H1 (cell line): ENCODE measurements at regions not wholly inside any gene's neighbourhood (a gene's known extent, or its start where the extent isn't known, plus 50 kb on each side); places are given as distances from the start of the nearest gene placed in this dataset.

Source experiments
- CTCF ChIA-PET: fragments of 300-600 bp; sonication (Branson Sonifier 250); formaldehyde crosslinking; loops from one replicate; lab custom pipeline; 2021; ENCODE audit not compliant: partially characterized antibody; lab: Charles Lee
- POLR2A ChIA-PET: fragments of 300-600 bp; sonication (Branson Sonifier 250); formaldehyde crosslinking; loops from one replicate; lab custom pipeline; 2021; ENCODE audit warnings: inconsistent platforms; ENCODE audit not compliant: partially characterized antibody; lab: Charles Lee
- DNase-seq, 2 experiments: peaks; one replicate each; pipeline versions ENCODE4 v3.0.0 to v3.0.0-alpha.2; 2010 to 2022; ENCODE audit warnings: low spot score in 2 of 2, low read depth in 1 of 2, mixed read lengths in 1 of 2
- FAIRE-seq: peaks from 2 replicates; lab custom pipeline; 2011; peaks lifted over from hg19 to GRCh38; lab: Jason Lieb, UNC
- H2AFZ ChIP-seq: 2 replicates; pipeline ENCODE4 v1.8.1; 2012; ENCODE audit warnings: low read length, inconsistent platforms
- H2AK5ac ChIP-seq: 2 replicates; pipeline ENCODE4 v1.6.1; 2013; ENCODE audit warnings: low read depth, low read length
- H2BK120ac ChIP-seq: replicated peaks from 2 replicates; pipeline ENCODE3; 2013; ENCODE audit warnings: low read depth, low read length, inconsistent platforms
- H2BK12ac ChIP-seq: 2 replicates; pipeline ENCODE4 v1.6.1; 2013; ENCODE audit warnings: low read depth, low read length
- H2BK15ac ChIP-seq: 2 replicates; pipeline ENCODE4 v1.6.1; 2013; ENCODE audit warnings: low read length
- H2BK20ac ChIP-seq: 2 replicates; pipeline ENCODE4 v1.6.1; 2013; ENCODE audit warnings: low read length
- H2BK5ac ChIP-seq: 2 replicates; pipeline ENCODE4 v1.6.1; 2013; ENCODE audit warnings: low read depth, low read length
- H3K14ac ChIP-seq: 2 replicates; pipeline ENCODE4 v1.6.1; 2013; ENCODE audit warnings: inconsistent platforms; ENCODE audit not compliant: insufficient read length
- H3K18ac ChIP-seq: 2 replicates; pipeline ENCODE4 v1.6.1; 2013; ENCODE audit warnings: low read length; ENCODE audit errors: extremely low read depth
- H3K23ac ChIP-seq: 2 replicates; pipeline ENCODE4 v1.6.1; 2013; ENCODE audit warnings: inconsistent platforms; ENCODE audit not compliant: insufficient read length
- H3K23me2 ChIP-seq: 2 replicates; pipeline ENCODE4 v1.6.1; 2013; ENCODE audit warnings: low read depth, low read length
- H3K27ac ChIP-seq: 2 replicates; pipeline ENCODE4 v1.6.1; 2011; ENCODE audit warnings: low read depth, low read length, inconsistent platforms
- H3K27me3 ChIP-seq, 4 experiments: replicated peaks in 1 of 4; 1 replicate in 1 of 4; 2 replicates in 3 of 4; pipeline versions ENCODE4 v1.6.1 to v1.8.1; 2011 to 2013; ENCODE audit warnings: low read length in 3 of 4, mild to moderate bottlenecking in 3 of 4, inconsistent platforms in 2 of 4, mixed read lengths in 2 of 4, moderate library complexity in 1 of 4; ENCODE audit not compliant: control insufficient read depth in 3 of 4, insufficient read depth in 3 of 4; ENCODE audit errors: extremely low read depth in 1 of 4
- H3K36me3 ChIP-seq, 4 experiments: 2 replicates each; pipeline versions ENCODE4 v1.6.1 to v1.8.1; 2011 to 2013; ENCODE audit warnings: mild to moderate bottlenecking in 4 of 4, low read length in 3 of 4, moderate library complexity in 2 of 4, control low read depth in 1 of 4, inconsistent platforms in 1 of 4; ENCODE audit not compliant: insufficient read depth in 4 of 4, control insufficient read depth in 2 of 4
- H3K4ac ChIP-seq: replicated peaks from 2 replicates; pipeline ENCODE3; 2013; ENCODE audit warnings: low read length, low read depth, mixed read lengths, inconsistent platforms; ENCODE audit not compliant: insufficient read length
- H3K4me1 ChIP-seq, 4 experiments: replicated peaks in 1 of 4; 1 replicate in 1 of 4; 2 replicates in 3 of 4; pipeline versions ENCODE4 v1.6.1 to v1.8.1; 2011 to 2013; ENCODE audit warnings: low read length in 3 of 4, inconsistent platforms in 2 of 4, mixed read lengths in 1 of 4; ENCODE audit not compliant: insufficient read depth in 4 of 4, control insufficient read depth in 3 of 4
- H3K4me2 ChIP-seq, 2 experiments: 2 replicates each; pipeline versions ENCODE4 v1.6.1 to v1.8.1; 2011 to 2013; ENCODE audit warnings: low read depth in 2 of 2, low read length in 2 of 2, control low read depth in 1 of 2, inconsistent platforms in 1 of 2, mild to moderate bottlenecking in 1 of 2; ENCODE audit not compliant: insufficient read depth in 1 of 2
- H3K4me3 ChIP-seq, 4 experiments: fragments of 200-600, 300-600 bp in 1 of 4; sonication (generic), shearing (Covaris generic), sonication (Bioruptor Twin) in 1 of 4; 2 replicates each; pipeline versions ENCODE4 v1.5.1 to v1.8.1; 2011 to 2016; ENCODE audit warnings: low read length in 4 of 4, low read depth in 3 of 4, control low read depth in 2 of 4, inconsistent platforms in 2 of 4, mild to moderate bottlenecking in 2 of 4, mixed read lengths in 1 of 4, moderate library complexity in 1 of 4; ENCODE audit not compliant: insufficient read depth in 2 of 4; ENCODE audit errors: extremely low read depth in 1 of 4
- H3K56ac ChIP-seq: replicated peaks from 2 replicates; pipeline ENCODE3; 2013; ENCODE audit warnings: low read depth, mild to moderate bottlenecking, mixed read lengths, low read length, inconsistent platforms; ENCODE audit not compliant: insufficient read length
- H3K79me1 ChIP-seq: 2 replicates; pipeline ENCODE4 v1.6.1; 2013; ENCODE audit warnings: low read depth, low read length, control low read depth
- H3K79me2 ChIP-seq, 2 experiments: 2 replicates each; pipeline versions ENCODE4 v1.6.1 to v1.8.1; 2012 to 2013; ENCODE audit warnings: low read length in 2 of 2, mild to moderate bottlenecking in 2 of 2, inconsistent platforms in 1 of 2; ENCODE audit not compliant: insufficient read depth in 2 of 2, control insufficient read depth in 1 of 2
- H3K9ac ChIP-seq, 4 experiments: replicated peaks in 1 of 4; 1 replicate in 1 of 4; 2 replicates in 3 of 4; pipeline versions ENCODE4 v1.6.1 to v1.8.1; 2011 to 2013; ENCODE audit warnings: low read depth in 3 of 4, low read length in 3 of 4, control low read depth in 2 of 4, mild to moderate bottlenecking in 2 of 4, moderate library complexity in 2 of 4, inconsistent platforms in 1 of 4; ENCODE audit errors: extremely low read depth in 1 of 4
- H3K9me3 ChIP-seq, 2 experiments: 2 replicates each; pipeline versions ENCODE4 v1.6.1 to v1.8.1; 2012 to 2013; ENCODE audit warnings: mild to moderate bottlenecking in 2 of 2, moderate library complexity in 2 of 2, control low read depth in 1 of 2, inconsistent platforms in 1 of 2, low read depth in 1 of 2, low read length in 1 of 2, mixed read lengths in 1 of 2; ENCODE audit not compliant: insufficient read depth in 2 of 2
- H4K20me1 ChIP-seq, 2 experiments: replicated peaks in 1 of 2; 2 replicates each; pipeline versions ENCODE3 to v1.8.1; 2011 to 2013; ENCODE audit warnings: inconsistent platforms in 2 of 2, low read length in 2 of 2, mild to moderate bottlenecking in 1 of 2; ENCODE audit not compliant: insufficient read depth in 2 of 2, control insufficient read depth in 1 of 2
- H4K5ac ChIP-seq: 2 replicates; pipeline ENCODE4 v1.6.1; 2013; ENCODE audit warnings: low read length, low read depth, mixed read lengths, inconsistent platforms; ENCODE audit not compliant: insufficient read length
- H4K8ac ChIP-seq: 2 replicates; pipeline ENCODE4 v1.8.0; 2013; ENCODE audit warnings: mild to moderate bottlenecking, moderate library complexity, low read length, inconsistent platforms; ENCODE audit not compliant: insufficient read depth; ENCODE audit errors: extremely low read depth
- H4K91ac ChIP-seq: replicated peaks from 2 replicates; pipeline ENCODE3; 2013; ENCODE audit warnings: low read length, mixed read lengths, inconsistent platforms; ENCODE audit not compliant: insufficient read length
- ATF2 ChIP-seq: IDR thresholded peaks from 2 replicates; pipeline ENCODE4 v1.6.1; 2012; ENCODE audit warnings: low read length, inconsistent platforms
- BACH1 ChIP-seq: IDR thresholded peaks from 2 replicates; pipeline ENCODE4 v1.6.1; 2012; ENCODE audit warnings: low read length, improper control_type of control experiment
- BRCA1 ChIP-seq: IDR thresholded peaks from 2 replicates; pipeline ENCODE4 v1.6.1; 2012; ENCODE audit warnings: low read depth, low read length, improper control_type of control experiment
- CBX5 ChIP-seq: fragments of 300-800, 300-1000 bp; sonication (generic); IDR thresholded peaks from 2 replicates; pipeline ENCODE4 v1.7.1; 2016; ENCODE audit warnings: antibody characterized with exemption, low read length, low read depth
- CTBP2 ChIP-seq: IDR thresholded peaks from 2 replicates; pipeline ENCODE4 v1.7.0; 2011; ENCODE audit warnings: borderline replicate concordance, mild to moderate bottlenecking, moderate library complexity, mixed read lengths, low read length; ENCODE audit not compliant: insufficient read depth, insufficient read length
- JUND ChIP-seq: IDR thresholded peaks from 2 replicates; pipeline ENCODE4 v1.6.1; 2011; ENCODE audit warnings: mild to moderate bottlenecking, improper control_type of control experiment, low read length
- MAFK ChIP-seq: IDR thresholded peaks from 2 replicates; pipeline ENCODE4 v1.6.1; 2012; ENCODE audit warnings: low read depth, mild to moderate bottlenecking, improper control_type of control experiment, low read length
- NRF1 ChIP-seq: IDR thresholded peaks from 2 replicates; pipeline ENCODE4 v1.6.1; 2011; ENCODE audit warnings: mild to moderate bottlenecking, low read depth, low read length, improper control_type of control experiment
- RAD21 ChIP-seq, 2 experiments: IDR thresholded peaks in 1 of 2; conservative IDR thresholded peaks in 1 of 2; 2 replicates each; pipeline ENCODE4 v1.6.1; 2011; ENCODE audit warnings: low read depth in 2 of 2, low read length in 2 of 2, improper control_type of control experiment in 1 of 2, inconsistent platforms in 1 of 2, mild to moderate bottlenecking in 1 of 2, moderate library complexity in 1 of 2
- RBBP5 ChIP-seq: IDR thresholded peaks from 2 replicates; pipeline ENCODE4 v1.7.1; 2012; ENCODE audit warnings: low read depth, mild to moderate bottlenecking, inconsistent platforms, low read length, moderate library complexity, borderline replicate concordance
- USF2 ChIP-seq: IDR thresholded peaks from 2 replicates; pipeline ENCODE4 v1.6.1; 2011; ENCODE audit warnings: low read length, improper control_type of control experiment
- YY1 ChIP-seq: IDR thresholded peaks from 2 replicates; pipeline ENCODE4 v1.6.1; 2011; ENCODE audit warnings: low read depth, mild to moderate bottlenecking, low read length
- WGBS, 2 experiments: shearing (Covaris generic) in 1 of 2; methylation state at CpG; one replicate each; pipeline versions ENCODE4 v1.1.6 to v1.1.7; 2013 to 2015; ENCODE audit warnings: low lambda C conversion rate in 2 of 2, mixed read lengths in 2 of 2, inconsistent platforms in 1 of 2, low coverage in 1 of 2, missing lambda C conversion rate in 1 of 2; ENCODE audit not compliant: insufficient replicate concordance in 2 of 2, insufficient coverage in 1 of 2, insufficient read length in 1 of 2; ENCODE audit errors: extremely low coverage in 1 of 2, missing lambda C conversion rate in 1 of 2; 5-methylcytosine and 5-hydroxymethylcytosine counted together

- H3K79me1 ChIP-seq = no peaks in the 10 kb centered on the region
- no peaks in the 10 kb centered on the region for H3K27me3 ChIP-seq
- WGBS, 2 experiments = 84% methylated on average over 4 of the region's 4 CpGs; no CpG with 5 or more reads in 1 of the 2 experiments
- no peak for TF ChIP-seq RBBP5
- no peak for TF ChIP-seq YY1
- TF ChIP-seq BACH1 = no peak
- TF ChIP-seq CTBP2 = no peak
- no peak for TF ChIP-seq MAFK
- no peak for TF ChIP-seq JUND
- no peak for TF ChIP-seq RAD21 (IDR thresholded peaks at IDR 0.05 in 1 of 2, conservative IDR thresholded peaks at IDR 0.05 in 1 of 2; ENCODE audit: low read depth in 2 of 2, low read length in 2 of 2)
- no peak for TF ChIP-seq USF2
- TF ChIP-seq ATF2 = no peak
- TF ChIP-seq NRF1 = no peak
- TF ChIP-seq BRCA1 = no peak
- no peak for TF ChIP-seq CBX5
Observed at GRCh38 chr2:88838165-88838635, 146.7 kb downstream of the RPIA start.

More at GRCh38 chr2:88838165-88838635, 146.7 kb downstream of the RPIA start:
- Histone ChIP-seq H3K14ac (no peak overlapping the region), H3K4me2 (no peak overlapping the region), H3K4me3 (no peak overlapping the region), H4K5ac (no peak overlapping the region), H3K4me1 (no peaks in the 10 kb centered on the region), H2BK20ac (no peak overlapping the region), H3K9me3 (no peaks in the 10 kb centered on the region), H2BK15ac (no peak overlapping the region), H3K56ac (no peak overlapping the region), H3K23me2 (no peaks in the 10 kb centered on the region), H3K79me2 (no peaks in the 10 kb centered on the region), H2AK5ac (no peak overlapping the region), H2BK120ac (no peak overlapping the region), H2AFZ (no peak overlapping the region), H4K91ac (no peak overlapping the region), H2BK12ac (no peak overlapping the region), H2BK5ac (no peak overlapping the region), H3K23ac (no peak overlapping the region), H3K27ac (no peak overlapping the region), H4K20me1 (no peaks in the 10 kb centered on the region), H3K4ac (no peak overlapping the region), H3K9ac (no peak overlapping the region), H3K36me3 (no peaks in the 10 kb centered on the region), H4K8ac (no peak overlapping the region), H3K18ac (no peak overlapping the region)
- ChIA-PET POLR2A (no interaction called here), CTCF (interaction anchor here (1.4 kb wide), 1 partner anchor 9 kb away, joined by 4 read pairs; no protein-coding TSS in a partner anchor)
- DNase-seq (no peak), FAIRE-seq (no peak)
